MM.1S (cell line): ENCODE measurements at regions not wholly inside any gene's neighbourhood (a gene's known extent, or its start where the extent isn't known, plus 50 kb on each side); places are given as distances from the start of the nearest gene placed in this dataset.

Source experiments
- CTCF ChIP-seq: fragments of 300-600 bp; sonication (generic); IDR thresholded peaks from 2 replicates; pipeline ENCODE4 v1.5.1; 2016; ENCODE audit warnings: antibody characterized with exemption, low read length, mixed read lengths
- EZH2 ChIP-seq: fragments of 300-600 bp; sonication (generic); optimal IDR thresholded peaks from 2 replicates; pipeline ENCODE3; 2017; ENCODE audit warnings: low read depth, mild to moderate bottlenecking, antibody characterized with exemption, low read length, mixed read lengths

- no peak for TF ChIP-seq EZH2
- TF ChIP-seq CTCF = no peak
Measured at GRCh38 chr13:53672005-53672404, 643.4 kb downstream of the OLFM4 start.
